Endometrium (tissue), 2 donors: ENCODE measurements at regions not wholly inside any gene's neighbourhood (a gene's known extent, or its start where the extent isn't known, plus 50 kb on each side); places are given as distances from the start of the nearest gene placed in this dataset.
"Not testable (repeated sequence)": the region's sequence is repeated elsewhere in the genome, so short reads cannot be mapped to it uniquely, and the experiment has no call there.

ENCODE experiments used
- FAIRE-seq: peaks from 2 replicates; lab custom pipeline; 2012; peaks lifted over from hg19 to GRCh38; lab: Jason Lieb, UNC
- donor health status: control.
- donor health status: control.

DNA sequence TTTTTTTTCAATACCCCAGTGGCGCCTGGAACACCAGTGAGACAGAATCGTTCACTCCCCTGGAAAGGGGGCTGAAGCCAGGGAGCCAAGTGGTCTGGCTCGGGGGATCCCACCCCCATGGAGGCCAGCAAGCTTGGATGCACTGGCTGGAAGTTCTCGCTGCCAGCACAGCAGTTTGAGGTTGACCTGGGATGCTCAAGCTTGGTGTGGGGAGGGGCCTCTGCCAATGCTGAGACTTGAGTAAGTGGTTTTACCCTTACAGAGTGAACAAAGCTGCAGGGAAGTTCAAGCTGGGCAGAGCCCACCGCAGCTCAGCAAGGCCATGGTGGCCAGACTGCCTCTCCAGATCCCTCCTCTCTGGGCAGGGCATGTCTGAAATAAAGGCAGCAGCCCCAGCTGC, 276.2 kb upstream of the CNTN6 start:
- FAIRE-seq: no peak

DNA sequence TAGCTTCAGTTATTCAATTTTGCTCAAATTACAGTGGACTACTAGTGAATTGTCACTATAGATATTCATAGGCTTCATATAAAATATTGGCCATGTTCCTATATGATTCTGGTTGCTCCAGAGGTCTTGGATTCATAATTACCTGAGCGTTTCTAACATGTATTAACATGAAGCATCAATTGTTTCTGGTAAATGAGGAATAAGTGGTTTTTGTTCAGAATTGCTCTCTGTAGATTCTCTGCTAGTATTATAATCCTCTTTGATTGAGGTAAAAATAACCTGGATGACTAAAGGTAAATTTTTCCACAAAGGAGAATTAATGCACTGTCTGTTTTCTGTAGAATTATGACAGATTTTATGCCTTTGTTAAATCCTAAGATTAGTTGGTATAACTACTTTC, 258.1 kb upstream of the CNTN6 start:
- no peak for FAIRE-seq

DNA sequence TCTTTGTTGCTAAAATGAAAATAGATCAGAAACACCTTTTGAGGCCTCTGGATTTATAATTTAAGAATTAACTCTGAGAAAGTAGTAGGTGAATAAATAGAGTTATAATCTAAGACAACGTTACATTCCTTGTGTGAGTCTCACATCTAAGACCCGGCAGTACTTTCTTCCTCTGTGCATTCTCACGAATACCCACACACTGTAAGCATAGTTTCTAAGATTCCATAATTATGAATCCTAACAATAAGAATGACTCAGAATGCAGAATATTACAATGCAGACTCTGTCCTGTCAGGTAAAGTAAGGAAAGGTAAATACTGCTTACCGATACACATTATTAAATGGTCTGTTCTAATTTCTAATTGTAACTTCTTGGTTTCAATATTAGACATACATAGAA, 257.7 kb upstream of the CNTN6 start:
- no peak for FAIRE-seq

DNA sequence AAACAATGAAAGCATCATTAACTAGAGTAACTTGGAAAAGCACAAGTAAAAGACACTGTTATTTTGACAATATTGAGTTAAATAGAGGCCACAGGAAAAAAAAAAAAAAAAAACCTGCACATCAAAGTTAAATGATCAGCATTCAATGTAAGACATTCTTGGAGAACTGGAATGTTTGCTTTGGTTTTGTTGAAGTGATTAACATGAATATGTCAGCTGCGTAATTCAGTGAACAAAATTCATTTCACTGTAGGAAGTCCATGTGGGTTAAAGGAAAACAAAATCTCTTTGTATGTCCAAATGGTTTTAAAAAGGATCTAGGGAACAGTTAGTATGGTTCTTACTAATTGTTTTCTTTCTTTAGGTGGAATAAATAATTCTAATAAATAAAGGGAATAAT, 252.8 kb upstream of the CNTN6 start:
- no peak for FAIRE-seq

DNA sequence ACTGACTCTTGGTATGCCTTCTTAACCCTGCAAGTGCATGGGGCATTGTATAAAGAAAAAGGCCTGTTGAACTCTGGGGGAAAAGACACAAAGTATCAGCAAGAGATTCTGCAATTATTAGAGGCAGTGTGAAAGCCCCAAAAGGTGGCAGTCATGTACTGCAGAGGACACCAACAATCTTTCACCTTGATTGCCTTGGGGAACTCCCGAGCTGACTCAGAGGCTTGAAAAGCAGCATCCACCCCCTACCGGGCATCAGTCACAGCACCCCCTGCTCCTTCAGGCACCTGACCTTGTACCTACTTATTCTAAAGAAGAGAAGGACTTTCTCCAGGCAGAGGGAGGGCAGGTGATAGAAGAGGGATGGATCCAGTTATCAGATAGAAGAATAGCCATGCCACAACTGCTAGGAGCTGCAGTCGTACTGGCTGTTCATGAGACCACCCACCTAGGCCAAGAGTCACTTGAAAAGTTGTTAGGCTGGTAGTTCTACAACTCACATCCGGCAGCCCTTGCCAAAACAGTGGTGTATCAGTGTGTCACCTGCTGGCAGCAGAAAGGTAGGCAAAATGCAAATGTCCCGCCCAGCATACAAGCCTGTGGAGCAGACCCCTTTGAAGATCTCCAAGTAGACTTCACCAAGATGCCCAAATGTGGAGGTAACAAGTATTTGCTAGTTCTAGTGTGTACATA, 241.6 kb upstream of the CNTN6 start:
- FAIRE-seq: no peak

DNA sequence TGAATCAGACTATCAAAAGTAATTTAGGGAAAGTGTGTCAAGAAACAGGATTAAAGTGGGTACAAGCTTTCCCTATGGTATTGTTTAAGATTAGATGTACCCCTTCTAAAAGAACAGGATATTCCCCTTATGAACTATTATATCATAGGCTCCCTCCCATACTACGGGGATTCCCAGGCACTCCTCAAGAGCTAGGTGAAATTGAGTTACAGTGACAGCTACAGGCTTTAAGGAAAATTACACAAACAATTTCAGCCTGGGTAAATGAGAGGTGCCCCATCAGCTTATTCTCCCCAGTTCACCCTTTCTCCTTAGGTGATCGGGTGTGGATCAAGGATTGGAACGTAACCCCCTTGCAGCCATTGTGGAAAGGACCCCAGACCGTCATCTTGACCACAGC, 240.8 kb upstream of the CNTN6 start:
- FAIRE-seq: no peak

DNA sequence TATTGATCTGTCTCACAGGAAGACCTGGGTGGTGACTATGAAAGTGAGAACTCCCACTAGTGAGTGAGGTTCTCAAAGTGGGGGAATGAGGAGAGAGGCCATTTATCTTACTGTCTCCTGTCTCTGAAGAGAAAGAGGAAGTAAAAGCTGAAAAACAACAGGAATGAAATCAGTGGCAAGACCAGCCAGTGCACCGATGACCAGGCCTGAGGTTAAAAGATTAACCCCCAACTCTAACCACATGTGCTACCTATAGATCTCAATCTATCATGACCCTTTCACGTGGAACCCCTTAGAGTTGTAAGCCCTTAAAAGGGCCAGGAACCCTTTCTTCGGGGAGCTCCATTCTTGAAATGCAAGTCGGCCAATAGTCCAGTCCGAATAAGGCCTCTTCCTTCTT, 239.3 kb upstream of the CNTN6 start:
- FAIRE-seq: no peak

DNA sequence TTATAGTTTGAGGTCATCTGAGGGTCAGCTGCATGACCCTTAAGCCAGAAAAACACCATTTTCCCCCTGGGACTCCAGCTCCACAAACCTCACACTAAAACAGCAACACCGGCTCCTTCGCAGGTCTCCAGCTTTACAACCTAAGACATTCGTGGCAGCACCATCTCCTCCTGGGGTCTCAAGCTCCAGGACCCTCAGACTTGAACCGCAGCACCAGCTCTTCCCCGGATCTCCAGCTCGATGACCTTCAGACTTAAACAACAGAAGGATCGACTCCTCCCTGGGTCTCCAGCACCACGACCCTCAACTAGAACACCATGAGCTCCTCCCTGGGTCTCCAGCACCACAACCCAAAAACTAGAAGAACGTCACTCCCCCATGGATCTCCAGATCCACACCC, 233.7 kb upstream of the CNTN6 start:
- no peak for FAIRE-seq

DNA sequence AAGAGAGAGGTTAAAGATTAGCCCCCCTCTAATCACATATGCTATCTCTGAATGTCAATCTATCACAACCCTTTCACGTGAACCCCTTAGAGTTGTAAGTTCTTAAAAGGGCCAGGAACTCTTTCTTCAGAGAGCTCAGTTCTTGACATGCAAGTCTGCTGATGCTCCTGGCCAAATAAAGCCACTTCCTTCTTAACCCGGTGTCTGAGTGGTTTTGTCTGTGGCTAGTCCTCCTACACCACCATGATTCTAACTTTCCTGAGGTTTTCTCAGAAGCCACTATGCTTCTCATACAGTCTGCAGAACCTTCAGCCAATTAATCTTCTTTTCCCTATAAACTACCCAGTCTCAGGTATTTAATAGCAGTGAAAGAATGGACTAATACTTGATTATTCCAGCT, 231.1 kb upstream of the CNTN6 start:
- FAIRE-seq: no peak

DNA sequence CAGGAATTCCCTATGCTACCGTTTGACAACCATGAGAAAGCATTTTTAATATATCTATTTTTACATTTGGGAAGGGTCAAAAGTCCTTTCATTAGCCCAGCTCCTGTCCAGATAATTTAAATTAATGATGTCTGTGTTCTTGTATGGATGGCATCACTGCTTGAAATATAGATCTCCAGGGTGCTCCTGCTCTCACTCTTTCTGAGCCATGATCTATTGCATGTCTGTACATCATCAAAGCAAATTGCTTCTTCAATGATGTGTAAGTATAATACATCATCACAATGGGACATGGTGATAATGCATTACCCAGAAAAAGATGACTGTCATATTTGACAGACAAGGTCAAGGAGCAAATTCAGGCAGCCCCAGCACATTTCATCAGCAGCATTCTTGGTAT, 223.6 kb upstream of the CNTN6 start:
- FAIRE-seq: no peak

DNA sequence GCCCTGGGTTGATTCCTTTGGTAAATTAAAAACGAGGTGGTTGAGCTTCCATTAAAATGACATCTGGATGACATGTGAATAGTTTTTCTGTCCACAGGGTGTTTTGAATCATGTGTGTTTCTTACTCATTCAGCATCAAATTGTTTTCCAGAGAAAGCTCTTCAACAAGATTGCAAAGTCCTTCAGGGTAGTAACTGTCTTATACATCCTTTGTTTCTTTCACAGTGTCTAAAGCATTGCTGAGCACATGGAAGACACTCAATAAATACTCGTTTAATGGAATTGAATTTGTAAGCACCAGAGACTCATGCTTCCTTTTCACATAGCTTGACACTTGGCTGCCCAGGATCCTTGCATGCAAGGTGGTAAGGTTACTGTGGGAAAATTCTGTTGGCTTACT, 223.1 kb upstream of the CNTN6 start:
- FAIRE-seq: no peak

DNA sequence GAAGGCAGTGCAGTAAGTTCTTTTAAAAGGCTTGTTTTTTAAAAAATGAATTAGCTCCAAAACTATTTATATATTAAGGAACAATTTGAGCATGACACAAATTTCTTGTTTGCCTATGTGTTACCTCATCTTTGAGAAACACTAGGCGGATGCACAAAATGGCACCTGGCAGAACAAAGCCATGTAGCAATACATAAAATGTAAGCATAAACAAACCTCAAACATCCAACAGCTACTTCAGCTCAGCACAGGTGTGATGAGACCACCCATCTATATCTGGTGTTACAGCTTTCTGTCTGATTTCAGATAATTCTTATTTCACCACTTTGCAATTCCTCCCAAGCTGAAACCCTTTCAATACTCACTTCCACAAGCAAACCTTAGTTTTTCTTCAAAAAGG, 221.2 kb upstream of the CNTN6 start:
- FAIRE-seq: no peak

DNA sequence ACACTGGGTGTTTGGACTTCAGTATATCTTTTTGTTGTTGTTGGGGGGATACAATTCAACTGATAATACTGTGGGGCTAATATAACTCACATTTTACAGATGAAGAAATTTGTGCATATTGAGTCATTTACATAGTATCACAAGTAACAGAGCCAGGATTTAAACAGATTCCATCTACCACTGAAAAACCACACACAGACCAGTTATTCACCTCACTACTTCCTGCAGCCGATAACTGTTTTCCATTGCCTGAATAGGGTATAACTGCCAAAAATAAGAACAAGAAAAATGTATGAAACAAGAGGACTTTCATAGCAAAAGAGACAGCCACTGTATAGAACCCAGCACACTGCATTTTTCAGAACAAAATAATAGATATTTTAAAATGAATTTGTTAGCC, 215.8 kb upstream of the CNTN6 start:
- FAIRE-seq: no peak

DNA sequence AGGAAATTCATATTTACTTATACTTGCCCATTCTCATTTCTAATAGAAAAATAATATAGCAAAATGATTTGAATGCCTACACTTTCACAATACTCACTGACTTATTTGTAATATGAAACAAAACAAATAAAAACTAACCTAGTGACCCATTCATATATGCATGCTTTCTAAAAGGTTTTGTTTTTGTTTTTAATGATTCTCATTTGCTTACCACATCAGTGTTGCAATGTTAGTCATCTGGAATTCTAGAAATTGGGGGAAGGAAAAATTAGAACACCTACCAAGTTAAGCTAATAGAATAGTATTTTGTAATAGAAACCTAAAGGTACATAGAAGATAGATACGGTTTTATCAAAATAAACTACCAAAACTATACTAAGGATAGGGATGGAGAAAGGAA, 214.1 kb upstream of the CNTN6 start:
- no peak for FAIRE-seq

DNA sequence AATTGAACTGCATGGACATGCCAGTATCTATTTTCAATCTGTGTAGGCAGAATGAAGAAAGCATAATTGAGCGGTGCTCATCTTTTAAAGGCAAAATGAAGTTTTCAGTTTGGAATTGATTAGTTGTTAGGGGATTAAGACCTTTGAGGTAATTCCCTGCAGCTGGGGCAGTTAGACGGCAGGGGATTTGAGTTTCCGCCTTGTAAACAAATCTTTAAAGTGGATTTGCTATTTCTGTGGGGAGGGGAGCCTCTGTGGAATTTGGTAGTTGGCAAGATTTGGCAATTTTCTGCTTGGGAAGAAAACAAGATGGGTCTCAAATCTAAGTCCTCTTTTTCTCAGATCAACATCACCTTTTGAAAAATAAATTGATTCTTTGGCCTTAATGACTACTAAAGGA, 212.5 kb upstream of the CNTN6 start:
- no peak for FAIRE-seq

DNA sequence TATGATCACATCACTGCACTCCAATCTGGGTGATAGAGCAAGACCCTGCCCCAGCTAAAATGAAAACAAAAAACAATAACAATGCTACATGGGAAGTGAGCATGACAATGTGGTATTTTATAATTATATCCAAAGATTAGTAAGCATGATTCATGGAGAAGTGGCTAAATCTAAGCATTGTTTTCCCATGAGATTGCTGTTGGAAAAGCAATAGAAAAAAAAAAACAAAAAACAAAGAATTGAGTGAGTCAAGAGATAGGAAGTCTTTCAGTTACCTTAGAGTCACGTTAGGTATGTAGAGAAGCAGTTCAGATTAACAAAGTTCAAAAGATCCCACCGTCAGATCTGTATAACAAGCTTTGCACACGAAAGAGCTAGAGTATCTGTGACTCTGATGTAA, 210.3 kb upstream of the CNTN6 start:
- no peak for FAIRE-seq

DNA sequence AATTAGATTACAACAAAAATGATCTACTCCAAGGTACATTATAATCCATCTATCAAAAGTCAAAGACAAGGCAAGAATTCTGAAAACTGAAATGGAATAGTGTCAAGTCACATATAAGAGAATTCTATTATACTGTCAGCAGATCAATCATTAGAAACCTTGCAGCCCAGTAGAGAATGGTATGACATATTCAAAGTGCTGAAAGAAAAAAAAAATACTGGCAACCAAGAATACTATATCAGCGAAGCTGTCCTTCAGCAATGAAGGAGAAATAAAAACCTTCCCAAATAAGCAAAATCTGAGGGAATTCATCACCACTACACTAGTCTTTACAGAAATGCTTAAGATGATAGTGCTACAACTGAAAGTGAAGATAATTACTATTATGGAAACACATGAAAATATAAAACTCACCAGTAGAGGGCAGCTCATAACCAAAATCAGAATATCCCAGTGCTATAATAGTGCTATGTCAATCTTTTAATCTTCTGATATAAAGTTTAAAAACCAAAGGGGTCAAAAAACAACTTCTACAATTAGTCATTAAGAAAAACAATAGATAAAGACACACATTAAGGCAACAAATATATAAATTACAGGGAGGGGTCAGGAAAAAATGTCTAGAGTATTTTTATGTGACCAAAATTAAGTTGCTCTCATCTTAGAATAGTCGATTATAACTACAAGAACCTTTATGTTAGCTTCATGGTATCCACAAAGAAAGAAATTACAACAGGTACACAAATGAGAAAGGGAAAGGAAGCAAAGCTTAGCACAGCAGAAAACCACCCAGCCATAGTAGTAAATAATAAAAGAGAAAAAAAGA, 190.7 kb upstream of the CNTN6 start:
- no peak for FAIRE-seq

DNA sequence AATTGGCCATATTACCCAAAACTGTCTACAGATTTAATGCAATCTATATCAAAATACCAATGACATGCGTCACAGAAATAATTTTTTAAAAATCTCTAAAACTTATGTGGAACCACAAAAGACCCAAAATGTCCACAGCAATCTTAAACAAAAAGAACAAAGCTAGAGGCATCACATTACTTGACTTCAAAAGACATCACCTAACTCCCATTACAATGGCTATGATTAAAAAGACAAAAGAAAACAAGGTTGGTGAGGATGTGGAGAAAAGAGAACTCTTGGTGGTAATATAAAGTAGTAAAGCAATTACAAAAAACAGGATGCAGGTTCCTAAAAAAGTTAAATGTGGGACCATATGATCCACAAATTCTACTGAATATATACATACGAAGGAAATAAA, 187.6 kb upstream of the CNTN6 start:
- no peak for FAIRE-seq

DNA sequence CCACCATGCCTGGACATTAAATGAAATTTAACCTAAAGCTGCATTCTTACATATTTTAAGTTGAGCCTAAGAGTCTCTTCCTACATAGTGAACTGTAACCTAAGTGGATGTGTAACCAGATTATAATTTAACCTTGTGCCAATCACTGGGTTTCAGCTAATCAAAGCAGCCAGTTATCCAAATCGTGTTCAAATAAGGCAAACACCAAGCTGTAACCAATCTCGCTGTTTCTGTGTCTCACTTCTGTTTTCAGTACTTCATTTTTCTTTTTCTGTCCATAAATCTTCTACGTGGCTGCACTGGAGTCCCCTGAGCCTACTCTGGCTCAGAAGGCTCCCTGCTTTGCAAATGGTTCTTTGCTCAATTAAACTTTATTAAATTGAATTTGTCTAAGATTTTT, 186.1 kb upstream of the CNTN6 start:
- FAIRE-seq: no peak

DNA sequence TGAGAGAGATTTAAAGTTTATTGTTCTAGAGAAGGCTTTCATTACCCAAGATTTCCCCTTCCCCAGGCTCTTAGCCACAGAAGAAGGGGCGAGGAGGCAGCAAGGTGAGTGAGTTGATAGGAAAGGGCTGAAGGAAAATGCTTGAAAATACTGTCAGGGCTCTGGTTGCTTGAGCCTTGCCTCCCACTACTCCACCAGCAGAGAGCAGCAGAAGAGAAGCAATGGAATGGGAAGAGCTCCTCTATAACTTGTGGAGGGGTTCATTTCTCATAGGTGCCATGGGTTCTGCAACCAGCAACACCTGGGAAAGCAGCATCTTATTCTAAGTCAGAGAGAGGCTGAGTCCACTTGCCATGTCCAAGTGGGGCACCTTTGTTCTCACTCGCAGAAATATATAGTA, 184.0 kb upstream of the CNTN6 start:
- no peak for FAIRE-seq

DNA sequence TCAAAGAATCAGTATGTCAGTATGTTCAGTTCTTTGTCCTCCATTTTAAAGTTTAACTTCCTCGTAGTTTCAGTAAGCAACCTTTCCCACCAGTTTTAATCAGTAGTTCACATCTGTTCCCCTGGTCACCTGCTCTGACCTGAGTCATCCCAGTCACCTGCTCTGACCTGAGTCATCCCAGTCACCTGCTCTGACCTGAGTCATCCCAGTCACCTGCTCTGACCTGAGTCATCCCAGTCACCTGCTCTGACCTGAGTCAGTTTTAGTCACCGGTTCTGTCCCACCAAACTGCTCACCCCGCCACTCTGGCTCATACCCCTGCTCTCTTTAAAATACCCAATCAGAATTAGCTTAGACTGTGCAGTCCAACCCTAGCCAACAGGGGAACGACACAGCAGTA, 180.1 kb upstream of the CNTN6 start:
- FAIRE-seq: not testable (repeated sequence)

DNA sequence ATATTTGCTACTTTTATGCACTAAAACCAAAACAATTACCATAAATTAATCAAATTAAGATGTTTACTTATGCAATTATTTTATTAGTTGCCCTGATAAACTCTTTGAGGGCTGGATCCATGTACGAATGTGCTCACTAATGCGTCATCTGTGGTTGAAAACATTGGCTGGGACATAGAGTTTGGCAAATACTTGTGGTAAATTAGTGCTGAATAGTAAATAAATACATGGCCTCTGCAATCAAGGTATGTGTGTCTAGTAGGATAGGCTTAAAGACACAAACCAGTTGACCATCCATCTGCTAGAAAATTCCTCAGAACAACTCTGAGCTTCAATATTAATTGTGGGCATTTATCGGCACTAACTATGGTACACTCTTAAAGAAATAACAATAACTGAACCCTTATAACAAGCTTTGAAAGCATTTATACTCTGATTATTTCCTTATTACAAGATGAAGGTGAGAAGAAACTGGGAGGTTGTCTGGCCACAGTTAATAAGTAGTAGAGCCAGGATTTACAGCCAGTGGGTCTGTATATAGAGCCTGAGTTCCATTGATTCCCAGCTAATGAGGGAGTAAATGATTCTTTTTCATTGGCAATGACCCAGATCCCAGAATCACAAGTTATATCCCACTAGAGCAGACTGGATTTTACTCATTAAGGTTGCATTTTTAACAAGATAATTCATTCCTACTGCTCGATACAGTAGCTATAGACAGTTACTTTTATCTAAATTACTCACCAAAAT, 169.5 kb upstream of the CNTN6 start:
- FAIRE-seq: no peak

DNA sequence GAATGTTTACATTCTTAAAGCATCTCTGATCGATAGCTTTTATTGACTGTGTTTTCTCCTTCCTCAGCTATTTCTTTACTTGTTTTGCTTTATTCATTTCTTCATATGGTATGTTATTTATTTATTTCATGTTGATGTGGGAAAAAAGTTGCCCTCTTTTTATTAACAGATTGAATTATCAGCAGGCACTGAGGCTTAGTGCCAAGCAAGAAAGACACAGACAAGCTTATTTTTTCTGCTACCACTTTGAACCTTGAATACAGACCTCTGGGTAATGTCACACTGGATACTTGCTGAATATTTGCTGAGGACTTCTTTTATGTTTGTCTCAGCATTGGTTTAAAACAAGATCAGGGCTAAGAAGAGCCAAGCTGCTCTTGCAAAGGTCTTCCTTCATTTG, 162.0 kb upstream of the CNTN6 start:
- no peak for FAIRE-seq
